ENCODE measurements at regions not wholly inside any gene's neighbourhood (a gene's known extent, or its start where the extent isn't known, plus 50 kb on each side); places are given as distances from the start of the nearest gene placed in this dataset.

DNA sequence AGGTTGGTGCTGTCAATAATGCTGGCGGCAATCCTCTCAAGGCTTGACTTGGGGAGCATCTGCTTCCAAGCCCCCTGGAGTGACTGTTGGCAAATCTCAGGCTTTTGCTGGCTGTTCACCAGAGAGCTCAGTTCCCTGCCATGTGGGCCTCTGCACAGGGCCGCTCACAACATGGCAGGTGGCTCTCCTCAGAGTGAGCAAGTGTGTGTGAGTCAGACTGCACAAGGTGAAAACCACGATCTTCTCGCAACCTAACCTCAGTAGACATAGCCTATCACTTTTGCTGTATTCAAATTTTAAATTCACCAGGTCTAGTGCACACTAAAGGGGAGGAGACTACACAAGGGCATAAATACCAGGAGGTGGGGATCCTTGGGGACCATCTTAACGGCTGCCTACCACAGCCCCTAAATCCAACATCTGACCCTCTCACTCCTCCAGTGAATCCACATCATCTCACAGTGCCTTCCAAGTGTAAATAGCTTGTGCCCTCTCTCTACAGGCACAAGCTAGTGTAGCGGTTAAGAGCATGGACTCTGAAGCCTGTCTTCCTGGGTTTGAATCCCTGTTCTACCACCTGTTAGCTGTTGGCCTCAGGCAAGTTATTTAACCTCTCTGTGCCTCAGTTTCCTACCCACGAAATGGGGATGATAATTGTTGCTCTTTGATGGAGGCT lies 187.7 kb upstream of the CXCR4 start:
- no peaks in the 10 kb centered on the region for H3K36me3 ChIP-seq (ENCODE audit: control insufficient read depth, insufficient read depth, low read length)
- Mint-ChIP-seq H3K4me3 (no peak overlapping the region), H3K4me1 (peaks cover 7% of the 10 kb centered on the region)

DNA sequence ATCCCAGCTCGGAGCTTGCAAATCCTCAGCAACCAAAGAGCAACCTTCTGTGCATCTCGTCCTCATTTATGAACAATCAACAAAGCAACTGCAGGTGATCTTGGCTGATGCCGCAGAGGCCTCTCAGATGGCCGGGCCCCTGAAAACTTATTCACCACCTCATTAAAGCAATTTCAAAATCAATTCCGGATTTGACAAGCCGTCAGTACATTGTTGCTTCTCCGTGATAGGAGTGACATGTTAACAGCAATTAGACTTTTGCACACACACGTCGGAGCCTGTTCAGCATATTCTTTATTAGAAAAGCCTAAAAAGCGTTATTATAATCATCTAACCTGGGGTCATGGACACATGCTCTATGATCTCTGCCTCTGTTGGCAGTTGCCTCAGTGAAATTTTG lies 183.1 kb upstream of the CXCR4 start:
- no peaks in the 10 kb centered on the region for H3K9me3 ChIP-seq (ENCODE audit: control insufficient read depth, low read length)
- no peak overlapping the region for H3K9ac ChIP-seq (ENCODE audit: extremely low read depth, low read length, poor library complexity, severe bottlenecking)
- no peaks in the 10 kb centered on the region for H3K36me3 Mint-ChIP-seq (ENCODE audit: low read depth)
- H3K4me3 ChIP-seq (ENCODE audit: low read length): no peak overlapping the region
- H3K36me3 ChIP-seq (ENCODE audit: control insufficient read depth, insufficient read depth, low read length): no peaks in the 10 kb centered on the region
- H3K27me3 Mint-ChIP-seq (ENCODE audit: insufficient read depth): no peaks in the 10 kb centered on the region
- H3K4me3 Mint-ChIP-seq: no peak overlapping the region
- no peak for DNase-seq
- no peaks in the 10 kb centered on the region for H3K9me3 Mint-ChIP-seq
- TF ChIP-seq, protein P1, sequence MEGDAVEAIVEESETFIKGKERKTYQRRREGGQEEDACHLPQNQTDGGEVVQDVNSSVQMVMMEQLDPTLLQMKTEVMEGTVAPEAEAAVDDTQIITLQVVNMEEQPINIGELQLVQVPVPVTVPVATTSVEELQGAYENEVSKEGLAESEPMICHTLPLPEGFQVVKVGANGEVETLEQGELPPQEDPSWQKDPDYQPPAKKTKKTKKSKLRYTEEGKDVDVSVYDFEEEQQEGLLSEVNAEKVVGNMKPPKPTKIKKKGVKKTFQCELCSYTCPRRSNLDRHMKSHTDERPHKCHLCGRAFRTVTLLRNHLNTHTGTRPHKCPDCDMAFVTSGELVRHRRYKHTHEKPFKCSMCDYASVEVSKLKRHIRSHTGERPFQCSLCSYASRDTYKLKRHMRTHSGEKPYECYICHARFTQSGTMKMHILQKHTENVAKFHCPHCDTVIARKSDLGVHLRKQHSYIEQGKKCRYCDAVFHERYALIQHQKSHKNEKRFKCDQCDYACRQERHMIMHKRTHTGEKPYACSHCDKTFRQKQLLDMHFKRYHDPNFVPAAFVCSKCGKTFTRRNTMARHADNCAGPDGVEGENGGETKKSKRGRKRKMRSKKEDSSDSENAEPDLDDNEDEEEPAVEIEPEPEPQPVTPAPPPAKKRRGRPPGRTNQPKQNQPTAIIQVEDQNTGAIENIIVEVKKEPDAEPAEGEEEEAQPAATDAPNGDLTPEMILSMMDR (conservative IDR thresholded peaks at IDR 0.05): no peak
- H3K4me1 Mint-ChIP-seq: peaks cover 9% of the 10 kb centered on the region
- WGBS, 2 experiments (ENCODE audit: insufficient coverage in 1 of 2, insufficient read length in 1 of 2): 95% methylated on average over 10 of the region's 10 CpGs
- H3K27ac ChIP-seq (ENCODE audit: low read depth, low read length): peak overlapping the region; percentile 65
- no peaks in the 10 kb centered on the region for H3K4me1 ChIP-seq (ENCODE audit: control insufficient read depth, insufficient read depth, low read length)
- no peaks in the 10 kb centered on the region for H3K27me3 ChIP-seq (ENCODE audit: control insufficient read depth, insufficient read depth, low read length, poor library complexity, severe bottlenecking)
- no peak overlapping the region for H3K27ac Mint-ChIP-seq

More for the DNA sequence above, 187.7 kb upstream of the CXCR4 start:
- H3K9ac ChIP-seq (ENCODE audit: extremely low read depth, low read length, poor library complexity, severe bottlenecking): no peak overlapping the region
- no peak overlapping the region for H3K4me3 ChIP-seq (ENCODE audit: low read length)
- no peaks in the 10 kb centered on the region for H3K9me3 ChIP-seq (ENCODE audit: control insufficient read depth, low read length)
- no peak overlapping the region for H3K27ac ChIP-seq (ENCODE audit: low read depth, low read length)
- DNase-seq: no peak
- Mint-ChIP-seq H3K9me3 (no peaks in the 10 kb centered on the region), H3K36me3 (ENCODE audit: low read depth) (no peaks in the 10 kb centered on the region), H3K27me3 (ENCODE audit: insufficient read depth) (peaks cover 1% of the 10 kb centered on the region), H3K27ac (no peak overlapping the region)
- 90 to 96% methylated on average over 2 to 7 of the region's 7 CpGs for WGBS, 2 experiments (ENCODE audit: insufficient coverage in 1 of 2, insufficient read length in 1 of 2)
- no peaks in the 10 kb centered on the region for H3K4me1 ChIP-seq (ENCODE audit: control insufficient read depth, insufficient read depth, low read length)
- no peaks in the 10 kb centered on the region for H3K27me3 ChIP-seq (ENCODE audit: control insufficient read depth, insufficient read depth, low read length, poor library complexity, severe bottlenecking)
- TF ChIP-seq, protein P1 (conservative IDR thresholded peaks at IDR 0.05): no peak

DNA sequence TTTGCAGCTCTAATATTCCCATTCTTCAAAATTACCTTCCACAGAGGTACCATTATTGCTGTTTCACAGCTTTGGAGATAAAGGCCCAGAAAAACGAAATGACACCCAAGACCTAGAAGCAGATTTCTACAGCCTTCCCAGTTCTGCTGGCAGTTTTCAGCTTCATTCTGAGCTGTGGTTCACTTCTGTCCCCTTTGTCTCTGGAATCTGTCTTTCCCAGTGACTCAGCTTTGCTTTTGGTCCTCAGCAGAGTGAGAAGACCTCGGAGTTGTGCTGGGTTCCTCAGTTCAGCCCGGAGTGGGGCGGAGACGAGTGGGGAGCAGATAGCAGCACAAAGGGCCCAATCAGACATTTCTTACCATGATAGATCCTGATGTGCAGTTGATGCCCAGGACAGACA lies 180.7 kb upstream of the CXCR4 start:
- H3K36me3 ChIP-seq (ENCODE audit: control insufficient read depth, insufficient read depth, low read length): no peaks in the 10 kb centered on the region
- no peaks in the 10 kb centered on the region for H3K4me1 ChIP-seq (ENCODE audit: control insufficient read depth, insufficient read depth, low read length)
- 90 to 93% methylated on average over 5 of the region's 5 CpGs for WGBS, 2 experiments (ENCODE audit: insufficient coverage in 1 of 2, insufficient read length in 1 of 2)
- H3K27ac ChIP-seq (ENCODE audit: low read depth, low read length): no peak overlapping the region
- no peak for DNase-seq
- Mint-ChIP-seq H3K36me3 (ENCODE audit: low read depth) (no peaks in the 10 kb centered on the region), H3K27ac (peak overlapping the region; percentile 29), H3K4me1 (peaks cover 6% of the 10 kb centered on the region), H3K9me3 (no peaks in the 10 kb centered on the region), H3K4me3 (no peak overlapping the region), H3K27me3 (ENCODE audit: insufficient read depth) (no peaks in the 10 kb centered on the region)
- no peak overlapping the region for H3K4me3 ChIP-seq (ENCODE audit: low read length)
- no peaks in the 10 kb centered on the region for H3K27me3 ChIP-seq (ENCODE audit: control insufficient read depth, insufficient read depth, low read length, poor library complexity, severe bottlenecking)
- TF ChIP-seq, protein P1 (conservative IDR thresholded peaks at IDR 0.05): no peak
- no peaks in the 10 kb centered on the region for H3K9me3 ChIP-seq (ENCODE audit: control insufficient read depth, low read length)
- no peak overlapping the region for H3K9ac ChIP-seq (ENCODE audit: extremely low read depth, low read length, poor library complexity, severe bottlenecking)
